Natural killer cell (primary cell): ENCODE measurements at regions not wholly inside any gene's neighbourhood (a gene's known extent, or its start where the extent isn't known, plus 50 kb on each side); places are given as distances from the start of the nearest gene placed in this dataset.

Source experiments
- ATAC-seq, 3 donors: fragments of 150-1000 bp in 2 of 3; fragments of 200-7000 bp in 1 of 3; cut with Tn5 transposase; 1 replicate in 1 of 3; 2 replicates in 2 of 3; pipeline ENCODE4 v1.10.0; 2021; ENCODE audit warnings: mild to moderate bottlenecking in 2 of 3, moderate library complexity in 2 of 3
- DNase-seq, 2 donors: peaks; one replicate each; pipeline versions ENCODE4 v3.0.0 to v3.0.0-alpha.2; 2013 to 2021; ENCODE audit warnings: mixed read lengths in 1 of 2
- H3K27ac ChIP-seq: one replicate; pipeline ENCODE4 v1.5.1; 2013; ENCODE audit warnings: mild to moderate bottlenecking, low read length
- H3K27me3 ChIP-seq: one replicate; pipeline ENCODE4 v1.6.1; 2013; ENCODE audit warnings: low read length; ENCODE audit not compliant: control insufficient read depth, insufficient read depth
- H3K36me3 ChIP-seq: one replicate; pipeline ENCODE4 v1.6.1; 2013; ENCODE audit warnings: low read length; ENCODE audit not compliant: control insufficient read depth, insufficient read depth
- H3K4me1 ChIP-seq: one replicate; pipeline ENCODE4 v1.6.1; 2013; ENCODE audit warnings: low read length; ENCODE audit not compliant: control insufficient read depth, insufficient read depth
- H3K4me3 ChIP-seq: one replicate; pipeline ENCODE4 v1.5.1; 2013; ENCODE audit warnings: low read length
- H3K9me3 ChIP-seq: one replicate; pipeline ENCODE4 v1.6.1; 2013; ENCODE audit warnings: low read length; ENCODE audit not compliant: control insufficient read depth, insufficient read depth
- H3K27ac Mint-ChIP-seq, 2 donors: one replicate each; pipeline ENCODE4 v1.8.0; 2022; ENCODE audit warnings: mild to moderate bottlenecking in 2 of 2, mixed read lengths in 2 of 2, moderate library complexity in 1 of 2
- H3K27me3 Mint-ChIP-seq, 2 donors: one replicate each; pipeline ENCODE4 v1.8.0; 2022; ENCODE audit warnings: low read depth in 2 of 2, mixed read lengths in 2 of 2
- H3K36me3 Mint-ChIP-seq: one replicate; pipeline ENCODE4 v1.8.0; 2022; ENCODE audit warnings: mixed read lengths
- H3K4me1 Mint-ChIP-seq, 2 donors: one replicate each; pipeline ENCODE4 v1.8.0; 2022; ENCODE audit warnings: mixed read lengths in 2 of 2
- H3K4me3 Mint-ChIP-seq: one replicate; pipeline ENCODE4 v1.8.0; 2022; ENCODE audit warnings: mild to moderate bottlenecking, moderate library complexity, mixed read lengths
- H3K9me3 Mint-ChIP-seq, 2 donors: one replicate each; pipeline ENCODE4 v1.8.0; 2022; ENCODE audit warnings: mixed read lengths in 2 of 2
- CTCF ChIP-seq: fragments of 200-600 bp; IDR thresholded peaks from one replicate; pipeline ENCODE4 v1.8.0; 2022; ENCODE audit warnings: antibody characterized with exemption
- WGBS: methylation state at CpG from one replicate; pipeline ENCODE4 v1.1.7; 2013; ENCODE audit warnings: missing lambda C conversion rate; ENCODE audit not compliant: insufficient coverage; 5-methylcytosine and 5-hydroxymethylcytosine counted together
- intact Hi-C: fragments of 100-400 bp; cut with micrococcal nuclease; formaldehyde crosslinking; loops from one replicate; pipeline ENCODE4 v1.14.2; 2022

GRCh38 chr5:32496104-32496503 is 51.6 kb upstream of the ZFR start:
- peaks cover 2 to 12% of the 10 kb centered on the region in 2 donors for H3K27me3 Mint-ChIP-seq
- Histone ChIP-seq H3K4me1 (no peaks in the 10 kb centered on the region), H3K9me3 (no peaks in the 10 kb centered on the region), H3K36me3 (no peaks in the 10 kb centered on the region), H3K4me3 (no peak overlapping the region), H3K27ac (no peak overlapping the region), H3K27me3 (no peaks in the 10 kb centered on the region)
- no peak for DNase-seq
- no peaks in the 10 kb centered on the region for H3K4me1 Mint-ChIP-seq
- no peak overlapping the region for H3K27ac Mint-ChIP-seq
- TF ChIP-seq CTCF, result no peak
- no peak overlapping the region for H3K4me3 Mint-ChIP-seq
- 81% methylated on average over 5 of the region's 5 CpGs for WGBS
- H3K9me3 Mint-ChIP-seq, result no peaks in the 10 kb centered on the region
- ATAC-seq, result no peak
- H3K36me3 Mint-ChIP-seq, result no peaks in the 10 kb centered on the region
- intact Hi-C loops, result no loop called here

GRCh38 chr5:32494827-32495226 is 50.3 kb upstream of the ZFR start:
- ATAC-seq (no peak), DNase-seq (no peak)
- H3K9me3 ChIP-seq, result no peaks in the 10 kb centered on the region
- no peak overlapping the region for H3K4me3 Mint-ChIP-seq
- no peak overlapping the region for H3K4me3 ChIP-seq
- no peaks in the 10 kb centered on the region for H3K9me3 Mint-ChIP-seq
- no peak overlapping the region for H3K27ac ChIP-seq
- peaks cover 0 to 8% of the 10 kb centered on the region in 2 donors for H3K27me3 Mint-ChIP-seq
- intact Hi-C loops, result no loop called here
- no peak overlapping the region for H3K27ac Mint-ChIP-seq
- H3K4me1 Mint-ChIP-seq, result no peaks in the 10 kb centered on the region
- WGBS, result 92% methylated on average over 6 of the region's 6 CpGs
- TF ChIP-seq CTCF, result no peak
- no peaks in the 10 kb centered on the region for H3K36me3 ChIP-seq
- no peaks in the 10 kb centered on the region for H3K27me3 ChIP-seq
- no peaks in the 10 kb centered on the region for H3K36me3 Mint-ChIP-seq
- H3K4me1 ChIP-seq, result no peaks in the 10 kb centered on the region
